Calu3 (cell line): ENCODE measurements at regions not wholly inside any gene's neighbourhood (a gene's known extent, or its start where the extent isn't known, plus 50 kb on each side); places are given as distances from the start of the nearest gene placed in this dataset.
"Not testable (repeated sequence)": the region's sequence is repeated elsewhere in the genome, so short reads cannot be mapped to it uniquely, and the experiment has no call there.

Experiments
- BruUV-seq: library from RNA; stranded (reverse); fragments of 400-500 nt; replicated peaks from 2 replicates; lab custom pipeline; 2021; lab: Mats Ljungman, UMichigan
- CTCF ChIA-PET: fragments of 300-600 bp; sonication (Branson Sonifier 250); formaldehyde crosslinking; loops from one replicate; lab custom pipeline; 2022; ENCODE audit warnings: antibody characterized with exemption; lab: Charles Lee
- DNase-seq: peaks from one replicate; pipeline ENCODE4 v3.0.0; 2022
- H3K27ac Mint-ChIP-seq: one replicate; pipeline ENCODE4 v1.8.0; 2022; ENCODE audit warnings: mixed read lengths; ENCODE audit not compliant: unreplicated experiment
- H3K27me3 Mint-ChIP-seq: one replicate; pipeline ENCODE4 v1.8.0; 2022; ENCODE audit warnings: mixed read lengths; ENCODE audit not compliant: unreplicated experiment
- H3K36me3 Mint-ChIP-seq: one replicate; pipeline ENCODE4 v1.8.0; 2022; ENCODE audit warnings: mild to moderate bottlenecking, moderate library complexity, mixed read lengths; ENCODE audit not compliant: insufficient read depth, unreplicated experiment
- H3K4me1 Mint-ChIP-seq: one replicate; pipeline ENCODE4 v1.8.0; 2022; ENCODE audit warnings: mild to moderate bottlenecking, low read depth, mixed read lengths; ENCODE audit not compliant: unreplicated experiment
- H3K4me3 Mint-ChIP-seq: one replicate; pipeline ENCODE4 v1.8.0; 2022; ENCODE audit warnings: mild to moderate bottlenecking, low read depth, moderate library complexity, mixed read lengths; ENCODE audit not compliant: unreplicated experiment
- H3K9me3 Mint-ChIP-seq: one replicate; pipeline ENCODE4 v1.8.0; 2022; ENCODE audit warnings: low read depth, mixed read lengths; ENCODE audit not compliant: unreplicated experiment
- intact Hi-C: fragments of 100-400 bp; cut with micrococcal nuclease; formaldehyde crosslinking; loops from one replicate; pipeline ENCODE4 v1.10.0; 2022; ENCODE audit not compliant: unreplicated experiment

GRCh38 chr18:104264-104663, 54.1 kb upstream of the USP14 start:
- H3K4me1 Mint-ChIP-seq, BruUV-seq, H3K27ac Mint-ChIP-seq, DNase-seq, intact Hi-C loops, H3K9me3 Mint-ChIP-seq, H3K4me3 Mint-ChIP-seq, CTCF ChIA-PET: not testable (repeated sequence)
- H3K27me3 Mint-ChIP-seq = peaks cover 30% of the 10 kb centered on the region
- peaks cover 11% of the 10 kb centered on the region for H3K36me3 Mint-ChIP-seq

GRCh38 chr18:105161-106053, 53.0 kb upstream of the USP14 start:
- BruUV-seq, H3K4me3 Mint-ChIP-seq, intact Hi-C loops, H3K27ac Mint-ChIP-seq, CTCF ChIA-PET, DNase-seq, H3K4me1 Mint-ChIP-seq: not testable (repeated sequence)
- Mint-ChIP-seq H3K9me3 (peaks cover 13% of the 10 kb centered on the region), H3K36me3 (peaks cover 13% of the 10 kb centered on the region), H3K27me3 (peaks cover 26% of the 10 kb centered on the region)

GRCh38 chr18:106054-106851, 52.1 kb upstream of the USP14 start:
- CTCF ChIA-PET, DNase-seq: not testable (repeated sequence)

GRCh38 chr18:106868-107384, 51.4 kb upstream of the USP14 start:
- Mint-ChIP-seq H3K36me3 (peaks cover 25% of the 10 kb centered on the region), H3K27me3 (peaks cover 12% of the 10 kb centered on the region), H3K27ac (peak overlapping the region; percentile 26), H3K4me1 (peaks cover 18% of the 10 kb centered on the region), H3K9me3 (peaks cover 14% of the 10 kb centered on the region)
- BruUV-seq, intact Hi-C loops, DNase-seq, H3K4me3 Mint-ChIP-seq, CTCF ChIA-PET: not testable (repeated sequence)

More at GRCh38 chr18:106054-106851, 52.1 kb upstream of the USP14 start:
- peaks cover 14% of the 10 kb centered on the region for H3K9me3 Mint-ChIP-seq
- H3K27me3 Mint-ChIP-seq = peaks cover 18% of the 10 kb centered on the region
- H3K27ac Mint-ChIP-seq, H3K4me3 Mint-ChIP-seq, BruUV-seq, intact Hi-C loops: not testable (repeated sequence)
- peaks cover 16% of the 10 kb centered on the region for H3K4me1 Mint-ChIP-seq
- peaks cover 20% of the 10 kb centered on the region for H3K36me3 Mint-ChIP-seq

GRCh38 chr18:107464-107863, 50.9 kb upstream of the USP14 start:
- BruUV-seq, DNase-seq, CTCF ChIA-PET, intact Hi-C loops, H3K4me3 Mint-ChIP-seq: not testable (repeated sequence)
- peaks cover 12% of the 10 kb centered on the region for H3K27me3 Mint-ChIP-seq
- peaks cover 25% of the 10 kb centered on the region for H3K36me3 Mint-ChIP-seq
- peaks cover 14% of the 10 kb centered on the region for H3K9me3 Mint-ChIP-seq
- H3K4me1 Mint-ChIP-seq = peaks cover 18% of the 10 kb centered on the region
- H3K27ac Mint-ChIP-seq = peak overlapping the region; percentile 26

- Mint-ChIP-seq H3K27me3 (peaks cover 12% of the 10 kb centered on the region), H3K4me1 (peaks cover 18% of the 10 kb centered on the region), H3K36me3 (peaks cover 25% of the 10 kb centered on the region), H3K9me3 (peaks cover 14% of the 10 kb centered on the region)
- DNase-seq, H3K4me3 Mint-ChIP-seq, BruUV-seq, intact Hi-C loops, H3K27ac Mint-ChIP-seq, CTCF ChIA-PET: not testable (repeated sequence)
These were observed 50.3 kb upstream of the USP14 start for GRCh38 chr18:107947-108664.
